Stimulated activated CD4-positive, alpha-beta T cell treated with anti-CD3 and anti-CD28 coated beads, Interleukin-1b, Interleukin-23, amount 100 ng/mL, for 1 hour (primary cell): ENCODE measurements at regions not wholly inside any gene's neighbourhood (a gene's known extent, or its start where the extent isn't known, plus 50 kb on each side); places are given as distances from the start of the nearest gene placed in this dataset.
"Not testable (repeated sequence)": the region's sequence is repeated elsewhere in the genome, so short reads cannot be mapped to it uniquely, and the experiment has no call there.

Source experiments
- DNase-seq, 2 donors: peaks; one replicate each; pipeline ENCODE4 v3.0.0-alpha.2; 2020; ENCODE audit warnings: low read depth in 2 of 2

DNA sequence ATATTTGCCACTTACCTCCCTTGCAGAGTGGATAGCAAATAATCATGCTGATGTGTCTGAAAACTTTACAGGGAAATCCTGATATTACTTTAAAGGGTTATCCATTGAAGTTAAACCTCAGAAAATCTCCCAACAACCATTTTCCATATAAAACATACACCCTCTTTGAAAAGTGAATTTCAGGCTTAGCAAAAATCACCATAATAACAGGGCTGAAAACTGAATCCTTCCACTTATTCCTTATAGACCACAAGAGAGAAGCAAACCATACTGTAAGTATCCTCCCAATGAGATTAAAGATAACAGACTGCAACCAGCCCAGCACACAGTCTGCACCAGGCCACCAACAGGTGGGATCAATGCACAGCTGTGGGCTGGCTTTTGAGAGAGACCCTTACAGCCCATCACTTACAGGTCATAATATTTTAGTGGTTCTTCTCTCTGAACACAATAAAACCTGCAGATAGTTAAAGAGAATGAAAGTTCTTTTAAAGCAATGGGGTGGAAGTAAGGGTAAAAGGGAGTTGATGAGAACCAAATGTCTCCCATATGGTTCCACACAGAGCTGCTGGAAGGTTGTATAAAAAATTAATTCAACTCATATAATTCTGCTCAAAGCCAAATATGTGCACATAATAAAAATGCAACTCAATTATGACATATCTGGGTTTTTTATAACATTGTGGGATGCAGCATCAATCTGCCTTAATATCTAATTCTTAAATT lies 376.2 kb upstream of the GRAMD2B start:
- DNase-seq: no peak

GRCh38 chr5:126052120-126052519 lies 371.1 kb upstream of the GRAMD2B start:
- no peak for DNase-seq

- no peak for DNase-seq
Observed at GRCh38 chr5:126052791-126053190, 370.4 kb upstream of the GRAMD2B start.

- DNase-seq: no peak
Observed at GRCh38 chr5:126053630-126054029, 369.6 kb upstream of the GRAMD2B start.

DNA sequence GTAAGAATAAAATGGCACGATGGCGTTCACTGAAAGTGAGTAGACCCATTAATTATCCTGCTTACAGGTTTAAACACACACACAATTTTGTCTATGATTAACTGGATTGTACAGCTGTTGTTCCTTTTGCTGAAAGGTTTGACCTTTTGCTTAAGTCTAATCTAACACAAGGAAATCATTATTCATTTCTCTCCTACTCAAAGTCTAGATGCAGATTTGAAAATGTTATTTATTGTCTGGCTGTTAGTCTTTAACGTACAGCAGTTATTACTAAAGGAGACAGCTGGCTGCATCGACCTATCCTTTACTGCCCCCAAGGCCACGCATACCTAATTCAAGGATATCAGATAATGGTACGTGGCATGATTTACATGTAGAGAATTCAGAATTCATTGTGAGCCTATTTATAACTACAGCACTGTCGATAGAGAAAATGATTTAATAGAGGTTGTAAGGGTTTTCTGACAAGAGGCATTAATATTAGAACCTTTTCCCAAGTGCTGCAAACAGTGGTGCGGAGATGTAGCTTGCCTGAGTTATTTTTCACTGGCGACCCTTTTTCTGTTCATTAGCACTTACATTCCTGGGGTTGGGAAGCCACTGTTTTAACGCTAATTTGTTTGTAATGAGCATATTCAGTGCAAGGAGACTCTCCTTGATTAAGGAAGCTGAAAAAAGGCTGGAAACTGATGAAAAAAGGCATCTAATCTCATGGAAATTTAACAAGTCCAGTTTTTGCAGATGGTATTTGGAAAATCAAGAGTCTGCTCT lies 368.4 kb upstream of the GRAMD2B start:
- DNase-seq: no peak

GRCh38 chr5:126055348-126055729 lies 367.9 kb upstream of the GRAMD2B start:
- DNase-seq: no peak

DNA sequence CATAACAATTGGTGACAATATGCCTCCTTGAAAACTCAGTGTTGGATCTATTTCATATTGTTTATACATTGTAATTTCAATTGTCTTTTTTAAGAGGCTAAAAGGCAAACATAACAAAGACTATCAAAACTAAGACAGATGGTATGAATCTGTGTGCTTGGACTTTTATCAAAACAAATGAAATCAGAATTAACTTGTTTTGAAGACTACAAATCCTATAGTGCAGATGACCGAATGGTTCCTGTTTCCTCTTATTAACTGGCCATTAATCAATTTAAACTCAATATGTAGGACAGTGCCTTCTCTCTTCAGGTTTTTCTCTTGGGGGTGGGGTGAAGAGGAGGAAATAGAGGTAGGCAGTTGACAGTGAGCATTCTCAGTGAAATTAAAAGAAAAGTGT lies 366.9 kb upstream of the GRAMD2B start:
- no peak for DNase-seq

DNA sequence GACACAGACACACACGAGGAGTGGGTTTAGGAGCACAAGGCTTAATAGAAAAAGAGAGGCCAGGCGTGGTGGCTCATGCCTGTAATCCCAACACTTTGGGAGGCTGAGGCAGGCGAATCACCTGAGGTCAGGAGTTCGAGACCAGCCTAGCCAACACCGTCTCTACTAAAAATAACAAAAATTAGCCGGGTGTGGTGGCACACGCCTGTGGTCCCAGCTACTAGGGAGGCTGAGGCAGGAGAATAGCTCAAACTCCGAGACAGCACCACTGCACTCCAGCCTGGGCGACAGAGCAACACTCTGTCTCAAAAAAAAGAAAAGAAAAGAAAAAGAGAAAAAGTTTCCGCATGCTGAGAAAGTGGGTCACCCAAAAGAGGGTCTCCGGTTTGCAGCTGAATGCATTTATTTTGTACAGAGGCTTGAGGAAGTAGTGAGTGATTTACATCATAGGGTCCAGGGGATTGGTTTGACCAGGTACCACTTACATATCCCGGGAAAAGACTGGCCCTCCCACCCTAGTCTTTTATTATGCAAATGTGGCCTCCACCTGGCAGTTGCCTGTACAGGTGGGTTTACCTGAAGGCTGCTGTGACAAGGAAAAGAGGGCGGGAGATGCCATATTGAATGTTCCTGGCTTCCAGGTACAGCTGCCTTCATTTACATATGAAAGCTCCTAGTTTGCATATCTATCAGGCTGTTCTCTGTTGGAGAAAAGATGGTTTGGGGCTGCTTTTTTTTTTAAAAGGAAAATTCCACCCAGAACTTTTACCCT lies 366.2 kb upstream of the GRAMD2B start:
- DNase-seq: no peak

GRCh38 chr5:126058392-126058791 lies 364.8 kb upstream of the GRAMD2B start:
- not testable (repeated sequence) for DNase-seq

- DNase-seq: no peak
Observed at GRCh38 chr5:126062398-126063221, 360.6 kb upstream of the GRAMD2B start.

DNA sequence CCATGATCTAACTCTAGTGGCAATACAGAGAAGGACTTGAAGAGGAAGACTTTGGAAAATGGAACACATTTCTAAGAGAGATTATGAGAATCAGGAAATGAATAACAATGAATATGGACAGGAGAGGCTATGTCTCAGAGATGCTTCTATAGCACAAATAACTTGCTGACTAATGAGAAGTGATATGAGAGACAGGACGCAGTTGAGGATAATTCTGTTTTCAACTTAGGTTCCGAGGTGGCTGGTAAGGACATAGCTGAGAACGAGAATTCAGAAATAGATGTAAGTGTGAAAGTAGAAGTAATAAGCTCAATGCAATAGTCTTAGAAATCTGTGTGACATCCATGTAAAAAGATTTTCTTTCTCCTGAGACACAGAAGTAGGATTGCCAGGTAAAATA lies 358.1 kb upstream of the GRAMD2B start:
- DNase-seq: no peak

GRCh38 chr5:126066836-126067235 lies 356.4 kb upstream of the GRAMD2B start:
- no peak for DNase-seq

DNA sequence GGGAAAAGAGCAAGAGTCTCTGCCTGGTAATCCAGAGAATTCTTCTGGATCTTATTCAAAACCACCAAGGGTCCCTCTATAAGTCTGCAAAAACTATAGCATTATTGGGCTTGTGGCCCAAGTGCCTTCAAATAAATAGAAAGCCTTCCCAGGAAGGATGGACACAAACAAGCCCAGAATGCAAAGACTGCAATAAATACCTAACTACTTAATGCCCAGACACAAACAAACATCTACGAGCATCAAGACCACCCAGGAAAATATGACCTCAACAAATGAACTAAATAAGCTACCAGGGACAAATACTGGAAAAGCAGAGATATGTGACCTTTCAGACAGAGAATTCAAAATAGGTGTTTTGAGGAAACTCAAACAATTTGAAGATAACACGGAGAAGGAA lies 355.8 kb upstream of the GRAMD2B start:
- DNase-seq: no peak

- no peak for DNase-seq
Observed at GRCh38 chr5:126069329-126069728, 353.9 kb upstream of the GRAMD2B start.

GRCh38 chr5:126070481-126070880 lies 352.7 kb upstream of the GRAMD2B start:
- DNase-seq: no peak

GRCh38 chr5:126074538-126074937 lies 348.7 kb upstream of the GRAMD2B start:
- no peak for DNase-seq

GRCh38 chr5:126079266-126079665 lies 343.9 kb upstream of the GRAMD2B start:
- DNase-seq: no peak

DNA sequence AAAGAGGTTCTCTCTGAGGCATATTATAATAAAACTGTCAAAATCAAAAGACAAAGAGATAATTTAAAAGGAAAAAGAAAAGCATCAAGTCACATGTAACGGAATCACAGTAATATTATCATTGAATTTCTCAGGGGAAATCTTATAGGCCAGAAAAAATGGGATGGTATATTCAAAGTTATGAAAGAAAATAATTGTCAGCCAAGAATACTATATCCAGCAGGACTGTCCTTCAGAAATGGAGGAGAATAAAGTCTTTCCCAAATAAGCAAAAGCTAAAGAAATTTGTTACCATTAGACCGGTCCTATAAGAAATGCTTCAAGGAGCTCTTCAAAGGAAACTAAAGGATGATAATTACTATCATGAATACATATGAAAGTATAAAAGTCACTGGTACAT lies 342.0 kb upstream of the GRAMD2B start:
- DNase-seq: no peak

- no peak for DNase-seq
Observed at GRCh38 chr5:126093041-126093440, 330.2 kb upstream of the GRAMD2B start.

- DNase-seq: no peak
Observed at GRCh38 chr5:126093718-126094117, 329.5 kb upstream of the GRAMD2B start.

DNA sequence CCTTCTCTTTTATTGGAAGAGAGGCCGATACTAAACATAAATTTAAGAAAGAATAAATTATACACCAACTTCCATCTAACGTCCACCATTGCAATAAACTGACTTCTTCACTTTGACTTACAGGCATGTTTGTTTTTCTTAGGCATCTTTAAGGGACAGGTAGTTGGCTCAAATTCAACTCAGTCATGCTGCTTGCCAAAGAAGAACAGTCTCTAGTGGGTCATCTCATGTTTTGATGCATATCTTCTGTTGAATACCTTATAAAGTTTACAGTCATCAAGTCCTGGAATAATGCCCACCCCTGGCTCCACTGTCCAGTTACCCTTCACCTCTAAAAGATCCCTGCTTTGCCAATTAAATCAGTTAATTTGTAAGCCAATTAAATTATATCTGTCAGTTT lies 328.2 kb upstream of the GRAMD2B start:
- no peak for DNase-seq
